IPS DF 19.7 (cell line): ENCODE measurements at regions not wholly inside any gene's neighbourhood (a gene's known extent, or its start where the extent isn't known, plus 50 kb on each side); places are given as distances from the start of the nearest gene placed in this dataset.
A peak's percentile ranks its signal among the peaks of the same experiment; 100 is the strongest.
"Not testable (repeated sequence)": the region's sequence is repeated elsewhere in the genome, so short reads cannot be mapped to it uniquely, and the experiment has no call there.

Experiments
- DNase-seq: peaks from one replicate; pipeline ENCODE4 v3.0.0-alpha.2; 2013; ENCODE audit warnings: low read depth, low spot score

GRCh38 chr6:151671195-151671594 is 136.3 kb upstream of the ESR1 start:
- DNase-seq: no peak

- no peak for DNase-seq
Observed at GRCh38 chr6:151674578-151674977, 132.9 kb upstream of the ESR1 start.

GRCh38 chr6:151675746-151676459 is 131.6 kb upstream of the ESR1 start:
- peak; percentile 23 for DNase-seq

- no peak for DNase-seq
Observed at GRCh38 chr6:151676460-151676945, 131.0 kb upstream of the ESR1 start.

- no peak for DNase-seq
Observed at GRCh38 chr6:151677404-151677803, 130.1 kb upstream of the ESR1 start.

GRCh38 chr6:151679081-151679480 is 128.4 kb upstream of the ESR1 start:
- no peak for DNase-seq

- no peak for DNase-seq
Observed at GRCh38 chr6:151679941-151680340, 127.5 kb upstream of the ESR1 start.

- no peak for DNase-seq
Observed at GRCh38 chr6:151680846-151681432, 126.5 kb upstream of the ESR1 start.

GRCh38 chr6:151681433-151682059 is 125.9 kb upstream of the ESR1 start:
- DNase-seq: no peak

GRCh38 chr6:151682251-151682650 is 125.2 kb upstream of the ESR1 start:
- no peak for DNase-seq

GRCh38 chr6:151682922-151683321 is 124.6 kb upstream of the ESR1 start:
- no peak for DNase-seq

- no peak for DNase-seq
Observed at GRCh38 chr6:151683381-151683780, 124.1 kb upstream of the ESR1 start.

GRCh38 chr6:151689499-151690201 is 117.8 kb upstream of the ESR1 start:
- no peak for DNase-seq

GRCh38 chr6:151690303-151690702 is 117.2 kb upstream of the ESR1 start:
- DNase-seq: no peak

GRCh38 chr6:151690768-151691562 is 116.5 kb upstream of the ESR1 start:
- DNase-seq: no peak

- no peak for DNase-seq
Observed at GRCh38 chr6:151692216-151692615, 115.3 kb upstream of the ESR1 start.

GRCh38 chr6:151693366-151693765 is 114.1 kb upstream of the ESR1 start:
- no peak for DNase-seq

GRCh38 chr6:151695156-151695555 is 112.3 kb upstream of the ESR1 start:
- no peak for DNase-seq

GRCh38 chr6:151696302-151696701 is 111.2 kb upstream of the ESR1 start:
- DNase-seq: not testable (repeated sequence)

GRCh38 chr6:151698931-151699700 is 108.4 kb upstream of the ESR1 start:
- no peak for DNase-seq

GRCh38 chr6:151699719-151700118 is 107.8 kb upstream of the ESR1 start:
- no peak for DNase-seq
